ENCODE measurements at regions not wholly inside any gene's neighbourhood (a gene's known extent, or its start where the extent isn't known, plus 50 kb on each side); places are given as distances from the start of the nearest gene placed in this dataset.

DNA sequence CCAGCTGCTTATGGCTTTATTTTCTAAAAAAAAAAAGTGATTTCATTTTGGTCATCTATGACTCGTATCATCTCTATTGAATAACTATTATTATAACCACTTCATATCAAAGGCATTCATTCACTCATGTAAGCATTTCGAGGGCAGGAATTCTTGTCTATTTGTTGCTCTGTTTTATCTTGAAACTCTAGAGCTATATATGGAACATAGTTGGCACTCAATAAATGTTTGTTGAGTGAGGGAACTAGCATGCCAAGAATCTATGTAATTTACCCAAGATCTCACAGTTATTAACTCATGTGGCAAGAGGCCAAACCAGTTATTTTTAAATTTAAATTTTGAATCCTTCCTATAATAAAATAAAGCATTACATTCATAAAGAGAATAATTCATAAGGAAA lies 470.1 kb downstream of the TMX3 start:
- DNase-seq (ENCODE audit: low read depth), result peak; percentile 23
- TF ChIP-seq, protein P1, sequence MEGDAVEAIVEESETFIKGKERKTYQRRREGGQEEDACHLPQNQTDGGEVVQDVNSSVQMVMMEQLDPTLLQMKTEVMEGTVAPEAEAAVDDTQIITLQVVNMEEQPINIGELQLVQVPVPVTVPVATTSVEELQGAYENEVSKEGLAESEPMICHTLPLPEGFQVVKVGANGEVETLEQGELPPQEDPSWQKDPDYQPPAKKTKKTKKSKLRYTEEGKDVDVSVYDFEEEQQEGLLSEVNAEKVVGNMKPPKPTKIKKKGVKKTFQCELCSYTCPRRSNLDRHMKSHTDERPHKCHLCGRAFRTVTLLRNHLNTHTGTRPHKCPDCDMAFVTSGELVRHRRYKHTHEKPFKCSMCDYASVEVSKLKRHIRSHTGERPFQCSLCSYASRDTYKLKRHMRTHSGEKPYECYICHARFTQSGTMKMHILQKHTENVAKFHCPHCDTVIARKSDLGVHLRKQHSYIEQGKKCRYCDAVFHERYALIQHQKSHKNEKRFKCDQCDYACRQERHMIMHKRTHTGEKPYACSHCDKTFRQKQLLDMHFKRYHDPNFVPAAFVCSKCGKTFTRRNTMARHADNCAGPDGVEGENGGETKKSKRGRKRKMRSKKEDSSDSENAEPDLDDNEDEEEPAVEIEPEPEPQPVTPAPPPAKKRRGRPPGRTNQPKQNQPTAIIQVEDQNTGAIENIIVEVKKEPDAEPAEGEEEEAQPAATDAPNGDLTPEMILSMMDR (IDR thresholded peaks at IDR 0.05; ENCODE audit: control insufficient read depth, extremely low read depth, insufficient read depth), result no peak

DNA sequence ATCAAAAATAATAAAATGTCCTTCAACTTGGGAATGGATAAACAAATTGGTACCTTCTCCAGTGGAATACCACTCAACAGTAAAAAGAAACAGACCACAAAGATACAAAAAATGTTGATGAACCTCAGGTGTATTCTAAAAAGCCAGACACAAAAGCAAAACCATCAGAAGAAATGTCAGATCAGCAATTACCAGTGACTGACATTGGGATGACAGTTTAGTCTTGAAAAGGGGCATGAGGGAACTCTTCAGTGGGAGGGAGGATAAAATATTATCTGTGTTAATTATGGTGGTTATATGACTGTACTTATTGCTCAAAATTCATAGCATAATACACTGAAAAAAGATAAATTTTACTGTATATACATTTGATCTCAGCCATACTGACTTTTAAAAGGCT lies 473.0 kb downstream of the TMX3 start:
- TF ChIP-seq, protein P1 (IDR thresholded peaks at IDR 0.05; ENCODE audit: control insufficient read depth, extremely low read depth, insufficient read depth), result no peak
- no peak for DNase-seq (ENCODE audit: low read depth)
- no peak overlapping the region for H3K4me3 ChIP-seq (ENCODE audit: low read depth, low read length)

More for the DNA sequence above, 470.1 kb downstream of the TMX3 start:
- H3K4me3 ChIP-seq (ENCODE audit: low read depth, low read length), result no peak overlapping the region

DNA sequence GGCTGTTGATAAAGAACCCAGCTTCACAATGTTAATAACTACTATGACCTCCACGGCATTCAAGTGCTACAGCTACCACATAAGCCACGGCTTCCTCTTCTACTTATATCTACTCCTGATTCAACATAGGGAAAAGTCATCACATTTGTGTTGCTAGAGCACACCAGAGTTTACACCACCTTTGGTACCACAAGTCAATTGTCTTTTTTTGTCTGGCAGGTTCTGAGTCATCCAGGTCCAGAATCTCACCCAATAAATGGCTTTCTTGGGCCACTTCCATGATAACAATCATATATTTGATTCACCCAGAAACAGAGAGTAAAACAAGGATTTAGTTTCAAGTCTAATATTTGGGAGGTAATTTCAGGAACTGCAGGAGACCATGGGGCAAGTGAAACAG lies 480.2 kb downstream of the TMX3 start:
- no peak overlapping the region for H3K4me3 ChIP-seq (ENCODE audit: low read depth, low read length)
- TF ChIP-seq, protein P1 (IDR thresholded peaks at IDR 0.05; ENCODE audit: control insufficient read depth, extremely low read depth, insufficient read depth), result no peak
- no peak for DNase-seq (ENCODE audit: low read depth)

DNA sequence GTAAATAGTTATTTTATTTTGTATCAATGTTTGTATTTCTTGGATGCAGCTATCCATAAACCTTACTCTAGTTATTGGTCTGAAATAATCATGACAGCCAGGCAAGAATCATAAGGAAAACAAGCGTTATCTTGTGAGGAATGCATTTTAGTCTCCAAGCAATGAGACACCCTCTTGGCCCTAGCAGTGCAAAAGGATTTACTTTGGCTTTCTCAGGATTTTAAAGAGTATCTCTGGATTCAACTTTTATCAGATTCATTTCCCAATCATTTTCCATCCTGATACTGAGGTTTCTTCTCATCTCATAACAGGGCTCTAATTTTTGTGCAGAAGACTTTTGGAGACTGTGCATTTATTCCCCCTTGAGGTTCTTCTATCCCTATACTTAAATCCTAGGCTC lies 480.8 kb downstream of the TMX3 start:
- no peak overlapping the region for H3K4me3 ChIP-seq (ENCODE audit: low read depth, low read length)
- no peak for DNase-seq (ENCODE audit: low read depth)
- TF ChIP-seq, protein P1 (IDR thresholded peaks at IDR 0.05; ENCODE audit: control insufficient read depth, extremely low read depth, insufficient read depth), result no peak

DNA sequence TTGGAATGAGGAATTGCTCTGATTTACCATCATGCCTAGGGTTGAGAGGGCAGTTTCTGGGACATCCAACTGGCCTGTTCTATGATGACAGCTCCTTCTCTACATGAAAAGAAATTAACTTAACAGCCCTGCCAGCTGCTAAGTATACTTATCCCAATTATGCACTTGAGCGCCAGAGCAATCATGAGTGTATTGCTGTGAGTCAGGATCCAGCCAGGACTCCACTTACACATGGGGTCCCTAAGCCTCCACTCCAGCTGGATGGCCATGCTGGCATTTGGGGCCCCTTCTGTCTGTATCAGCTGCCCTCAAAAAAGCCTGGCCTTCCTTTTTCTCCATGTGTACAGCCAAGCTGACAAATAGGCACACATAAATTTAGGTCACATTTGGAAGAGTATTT lies 481.9 kb downstream of the TMX3 start:
- DNase-seq (ENCODE audit: low read depth), result no peak
- TF ChIP-seq, protein P1 (IDR thresholded peaks at IDR 0.05; ENCODE audit: control insufficient read depth, extremely low read depth, insufficient read depth), result no peak
- H3K4me3 ChIP-seq (ENCODE audit: low read depth, low read length), result no peak overlapping the region

DNA sequence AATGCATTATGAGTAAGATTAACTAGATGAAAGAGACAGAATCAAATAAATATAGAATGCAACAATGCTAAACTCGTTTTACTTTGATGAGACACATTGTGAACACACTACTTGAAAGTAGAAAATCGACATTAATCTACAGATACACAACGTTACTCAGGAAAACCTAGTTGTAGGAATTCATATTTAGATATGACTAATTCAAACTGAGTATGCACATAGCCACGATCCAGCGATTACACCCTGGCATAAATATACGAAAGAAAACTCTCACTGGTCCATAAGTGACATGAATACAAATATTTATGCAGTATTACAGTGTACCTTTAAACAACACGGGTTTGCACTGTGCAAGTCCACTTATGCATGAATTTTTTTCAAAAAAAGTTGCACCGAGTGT lies 485.6 kb downstream of the TMX3 start:
- no peak overlapping the region for H3K4me3 ChIP-seq (ENCODE audit: low read depth, low read length)
- DNase-seq (ENCODE audit: low read depth), result peak; percentile 87
- TF ChIP-seq, protein P1 (IDR thresholded peaks at IDR 0.05; ENCODE audit: control insufficient read depth, extremely low read depth, insufficient read depth), result no peak

DNA sequence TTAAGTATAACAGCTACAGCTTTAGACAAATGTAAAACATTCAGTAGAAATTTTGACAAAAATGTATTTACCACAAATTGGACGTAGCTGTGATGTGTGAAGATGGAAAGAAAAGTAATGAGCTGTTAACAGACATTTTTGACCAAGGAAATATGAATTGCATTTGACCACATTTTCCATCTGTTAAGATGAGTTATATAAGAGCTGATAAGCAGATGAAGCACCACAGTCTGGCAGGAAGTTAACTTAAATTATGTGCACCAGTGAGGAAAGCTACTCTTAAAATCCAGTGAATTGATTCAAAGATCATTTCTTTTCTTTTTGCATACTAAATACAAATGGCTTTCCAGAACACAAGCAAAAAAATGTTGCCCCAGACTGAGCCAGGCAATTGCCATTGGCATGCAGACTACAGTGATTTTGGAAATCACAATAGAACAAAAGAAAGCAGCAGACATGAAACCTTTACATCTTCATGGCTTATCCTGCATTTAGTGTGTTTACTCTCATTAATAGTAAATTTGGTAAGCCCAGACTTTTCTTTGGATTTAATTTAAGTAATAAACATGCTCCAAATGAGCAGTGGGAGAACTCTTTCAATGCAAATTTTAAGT lies 493.7 kb downstream of the TMX3 start:
- no peak overlapping the region for H3K4me3 ChIP-seq (ENCODE audit: low read depth, low read length)
- no peak for DNase-seq (ENCODE audit: low read depth)
- TF ChIP-seq, protein P1 (IDR thresholded peaks at IDR 0.05; ENCODE audit: control insufficient read depth, extremely low read depth, insufficient read depth), result no peak
